Gastroesophageal sphincter (tissue), 4 donors: ENCODE measurements at regions not wholly inside any gene's neighbourhood (a gene's known extent, or its start where the extent isn't known, plus 50 kb on each side); places are given as distances from the start of the nearest gene placed in this dataset.
"Not testable (repeated sequence)": the region's sequence is repeated elsewhere in the genome, so short reads cannot be mapped to it uniquely, and the experiment has no call there.

ENCODE experiments used
- ATAC-seq: fragments of 150-250 bp; one replicate; pipeline ENCODE4 v1.9.1; 2016; ENCODE audit warnings: mild to moderate bottlenecking, moderate library complexity
- H3K27ac ChIP-seq, 4 donors: fragments of 200-600 bp; sonication (generic) in 3 of 4; 1 replicate in 3 of 4; 2 replicates in 1 of 4; pipeline ENCODE4 v1.5.1; 2016 to 2019
- H3K27me3 ChIP-seq: fragments of 200-600 bp; sonication (generic); one replicate; pipeline ENCODE4 v1.5.1; 2019
- H3K36me3 ChIP-seq, 2 donors: fragments of 200-600 bp; sonication (generic); one replicate each; pipeline ENCODE4 v1.5.1; 2019; ENCODE audit warnings: control low read depth in 1 of 2
- H3K4me1 ChIP-seq, 3 donors: fragments of 200-600 bp; sonication (generic); 1 replicate in 2 of 3; 2 replicates in 1 of 3; pipeline ENCODE4 v1.5.1; 2016 to 2019; ENCODE audit warnings: control low read depth in 2 of 3
- H3K4me3 ChIP-seq, 2 donors: fragments of 200-600 bp; sonication (generic); one replicate each; pipeline ENCODE4 v1.5.1; 2019; ENCODE audit warnings: mild to moderate bottlenecking in 1 of 2, moderate library complexity in 1 of 2
- H3K9me3 ChIP-seq, 3 donors: fragments of 200-600 bp; sonication (generic); one replicate each; pipeline ENCODE4 v1.5.1; 2017 to 2019; ENCODE audit warnings: control low read depth in 2 of 3
- CTCF ChIP-seq, 4 experiments: fragments of 200-600 bp in 2 of 4; fragments of 450-650 bp in 2 of 4; sonication (generic) in 1 of 4; IDR thresholded peaks; one replicate each; pipeline ENCODE4 v1.5.1; 2017 to 2019; ENCODE audit warnings: antibody characterized with exemption in 4 of 4, mild to moderate bottlenecking in 2 of 4, moderate library complexity in 2 of 4
- EP300 ChIP-seq: sonication (generic); formaldehyde crosslinking; IDR thresholded peaks from one replicate; pipeline ENCODE4 v1.6.1; 2017; ENCODE audit warnings: antibody characterized with exemption, mild to moderate bottlenecking
- POLR2A ChIP-seq, 2 donors: fragments of 450-650 bp; IDR thresholded peaks; one replicate each; pipeline ENCODE4 v1.6.1; 2017; ENCODE audit warnings: antibody characterized with exemption in 2 of 2, mild to moderate bottlenecking in 2 of 2, moderate library complexity in 1 of 2
- POLR2AphosphoS5 ChIP-seq: sonication (generic); formaldehyde crosslinking; IDR thresholded peaks from one replicate; pipeline ENCODE4 v1.6.1; 2017; ENCODE audit warnings: antibody characterized with exemption
- WGBS, 2 donors: methylation state at CpG; one replicate each; pipeline ENCODE4 v1.1.5; 2018; ENCODE audit warnings: low coverage in 1 of 2; 5-methylcytosine and 5-hydroxymethylcytosine counted together

GRCh38 chr5:32951003-32951402 is 239.9 kb downstream of the NPR3 start:
- ATAC-seq, result no peak
- H3K36me3 ChIP-seq, result no peaks in the 10 kb centered on the region
- H3K27me3 ChIP-seq, result no peaks in the 10 kb centered on the region
- H3K4me3 ChIP-seq, result no peak overlapping the region
- TF ChIP-seq POLR2AphosphoS5 (no peak), CTCF (IDR thresholded peaks at IDR 0.05) (no peak), POLR2A (IDR thresholded peaks at IDR 0.05) (no peak), EP300 (no peak)
- H3K9me3 ChIP-seq, result no peaks in the 10 kb centered on the region
- no peaks in the 10 kb centered on the region for H3K4me1 ChIP-seq
- no peak overlapping the region for H3K27ac ChIP-seq

GRCh38 chr5:32951878-32952277 is 240.8 kb downstream of the NPR3 start:
- H3K27ac ChIP-seq, result no peak overlapping the region
- H3K9me3 ChIP-seq, result no peaks in the 10 kb centered on the region
- no peaks in the 10 kb centered on the region for H3K4me1 ChIP-seq
- no peak for TF ChIP-seq EP300
- TF ChIP-seq POLR2A (IDR thresholded peaks at IDR 0.05), result no peak
- TF ChIP-seq POLR2AphosphoS5, result no peak
- no peak for TF ChIP-seq CTCF (IDR thresholded peaks at IDR 0.05)
- no peaks in the 10 kb centered on the region for H3K27me3 ChIP-seq
- H3K36me3 ChIP-seq, result no peaks in the 10 kb centered on the region
- ATAC-seq, result no peak
- H3K4me3 ChIP-seq, result no peak overlapping the region
- 80 to 96% methylated on average over 2 of the region's 2 CpGs for WGBS, 2 donors

GRCh38 chr5:32952421-32952820 is 241.3 kb downstream of the NPR3 start:
- not testable (repeated sequence) for H3K4me3 ChIP-seq, H3K4me1 ChIP-seq, ATAC-seq, H3K27ac ChIP-seq, H3K36me3 ChIP-seq, H3K27me3 ChIP-seq, H3K9me3 ChIP-seq
- WGBS, 2 donors, result 64 to 72% methylated on average over 2 of the region's 2 CpGs

GRCh38 chr5:32953694-32954093 is 242.6 kb downstream of the NPR3 start:
- TF ChIP-seq EP300, result no peak
- no peak for TF ChIP-seq POLR2AphosphoS5
- no peak for TF ChIP-seq CTCF (IDR thresholded peaks at IDR 0.05)
- no peak for TF ChIP-seq POLR2A (IDR thresholded peaks at IDR 0.05)
- no peaks in the 10 kb centered on the region for H3K4me1 ChIP-seq
- no peak overlapping the region for H3K27ac ChIP-seq
- H3K27me3 ChIP-seq, result no peaks in the 10 kb centered on the region
- peaks cover 0 to 4% (median 0%) of the 10 kb centered on the region in 3 donors for H3K9me3 ChIP-seq
- no peaks in the 10 kb centered on the region for H3K36me3 ChIP-seq
- WGBS, 2 donors, result 60 to 100% methylated on average over 1 of the region's 1 CpG
- no peak for ATAC-seq
- H3K4me3 ChIP-seq, result no peak overlapping the region

- peaks cover 0 to 4% (median 0%) of the 10 kb centered on the region in 3 donors for H3K9me3 ChIP-seq
- no peak for TF ChIP-seq CTCF (IDR thresholded peaks at IDR 0.05)
- TF ChIP-seq POLR2A (IDR thresholded peaks at IDR 0.05), result no peak
- no peak for TF ChIP-seq POLR2AphosphoS5
- TF ChIP-seq EP300, result no peak
- WGBS, 2 donors, result 25 to 75% methylated on average over 1 of the region's 1 CpG
- no peak for ATAC-seq
- no peaks in the 10 kb centered on the region for H3K36me3 ChIP-seq
- no peaks in the 10 kb centered on the region for H3K27me3 ChIP-seq
- no peaks in the 10 kb centered on the region for H3K4me1 ChIP-seq
- H3K27ac ChIP-seq, result no peak overlapping the region
- H3K4me3 ChIP-seq, result no peak overlapping the region
Measured at GRCh38 chr5:32955814-32956213, 244.7 kb downstream of the NPR3 start.
